ENCODE measurements at regions not wholly inside any gene's neighbourhood (a gene's known extent, or its start where the extent isn't known, plus 50 kb on each side); places are given as distances from the start of the nearest gene placed in this dataset.

GRCh38 chr20:40768105-40768504, 79.1 kb upstream of the MAFB start:
- DNase-seq (ENCODE audit: extremely low spot score, insufficient read length, low read depth) = no peak

GRCh38 chr20:40769677-40770285, 80.7 kb upstream of the MAFB start:
- FAIRE-seq (no peak), DNase-seq (ENCODE audit: extremely low spot score, insufficient read length, low read depth) (no peak)

More at GRCh38 chr20:40768105-40768504, 79.1 kb upstream of the MAFB start:
- no peak for FAIRE-seq

- no peak for DNase-seq (ENCODE audit: extremely low spot score, insufficient read length, low read depth)
- no peak for FAIRE-seq
These were observed 81.7 kb upstream of the MAFB start for GRCh38 chr20:40770564-40771307.

- FAIRE-seq (no peak), DNase-seq (ENCODE audit: extremely low spot score, insufficient read length, low read depth) (no peak)
These were observed 82.2 kb upstream of the MAFB start for GRCh38 chr20:40771308-40771610.

- no peak for DNase-seq (ENCODE audit: extremely low spot score, insufficient read length, low read depth)
- no peak for FAIRE-seq
These were observed 82.9 kb upstream of the MAFB start for GRCh38 chr20:40771848-40772511.

- FAIRE-seq (no peak), DNase-seq (ENCODE audit: extremely low spot score, insufficient read length, low read depth) (no peak)
These were observed 84.3 kb upstream of the MAFB start for GRCh38 chr20:40773376-40773775.

GRCh38 chr20:40774252-40774651, 85.2 kb upstream of the MAFB start:
- no peak for FAIRE-seq
- no peak for DNase-seq (ENCODE audit: extremely low spot score, insufficient read length, low read depth)

GRCh38 chr20:40775561-40776146, 86.6 kb upstream of the MAFB start:
- FAIRE-seq = no peak

GRCh38 chr20:40776466-40777457, 87.7 kb upstream of the MAFB start:
- DNase-seq (ENCODE audit: extremely low spot score, insufficient read length, low read depth) = no peak
- FAIRE-seq = no peak

More at GRCh38 chr20:40775561-40776146, 86.6 kb upstream of the MAFB start:
- DNase-seq (ENCODE audit: extremely low spot score, insufficient read length, low read depth) = no peak

- no peak for DNase-seq (ENCODE audit: extremely low spot score, insufficient read length, low read depth)
- no peak for FAIRE-seq
These were observed 88.6 kb upstream of the MAFB start for GRCh38 chr20:40777653-40778052.

- DNase-seq (ENCODE audit: extremely low spot score, insufficient read length, low read depth) = no peak
- FAIRE-seq = no peak
These were observed 90.0 kb upstream of the MAFB start for GRCh38 chr20:40778894-40779496.

- no peak for DNase-seq (ENCODE audit: extremely low spot score, insufficient read length, low read depth)
- no peak for FAIRE-seq
These were observed 92.4 kb upstream of the MAFB start for GRCh38 chr20:40781327-40782042.

- DNase-seq (ENCODE audit: extremely low spot score, insufficient read length, low read depth) (no peak), FAIRE-seq (no peak)
These were observed 93.0 kb upstream of the MAFB start for GRCh38 chr20:40782043-40782368.

GRCh38 chr20:40785346-40785745, 96.3 kb upstream of the MAFB start:
- FAIRE-seq (no peak), DNase-seq (ENCODE audit: extremely low spot score, insufficient read length, low read depth) (no peak)

- no peak for FAIRE-seq
These were observed 97.3 kb upstream of the MAFB start for GRCh38 chr20:40786336-40786735.

GRCh38 chr20:40787941-40788340, 98.9 kb upstream of the MAFB start:
- DNase-seq (ENCODE audit: extremely low spot score, insufficient read length, low read depth) (no peak), FAIRE-seq (no peak)

More at GRCh38 chr20:40786336-40786735, 97.3 kb upstream of the MAFB start:
- DNase-seq (ENCODE audit: extremely low spot score, insufficient read length, low read depth) = no peak

GRCh38 chr20:40797425-40797824, 108.4 kb upstream of the MAFB start:
- FAIRE-seq (peak; percentile 46), DNase-seq (ENCODE audit: extremely low spot score, insufficient read length, low read depth) (no peak)

GRCh38 chr20:40798066-40798465, 109.0 kb upstream of the MAFB start:
- DNase-seq (ENCODE audit: extremely low spot score, insufficient read length, low read depth) (no peak), FAIRE-seq (no peak)

GRCh38 chr20:40802886-40803285, 113.8 kb upstream of the MAFB start:
- FAIRE-seq = no peak
- no peak for DNase-seq (ENCODE audit: extremely low spot score, insufficient read length, low read depth)

Measured in GM18507 (cell line).